ENCODE measurements at regions not wholly inside any gene's neighbourhood (a gene's known extent, or its start where the extent isn't known, plus 50 kb on each side); places are given as distances from the start of the nearest gene placed in this dataset.

GRCh38 chr5:93196986-93197385 lies 384.0 kb downstream of the NR2F1-AS1 start:
- TF ChIP-seq CREB1 (IDR thresholded peaks at IDR 0.05; ENCODE audit: low read depth) (no peak), TAF1 (IDR thresholded peaks at IDR 0.05; ENCODE audit: low read depth) (no peak), FOXM1 (IDR thresholded peaks at IDR 0.05; ENCODE audit: borderline replicate concordance, low read depth) (no peak), EP300 (IDR thresholded peaks at IDR 0.05; ENCODE audit: borderline replicate concordance) (no peak), TCF12 (IDR thresholded peaks at IDR 0.05; ENCODE audit: low read depth) (no peak), YY1 (IDR thresholded peaks at IDR 0.05; ENCODE audit: low read depth) (no peak), CEBPB (IDR thresholded peaks at IDR 0.05) (no peak), RAD21 (IDR thresholded peaks at IDR 0.05; ENCODE audit: low read depth) (no peak), TEAD4 (IDR thresholded peaks at IDR 0.05) (no peak), REST (IDR thresholded peaks at IDR 0.05; ENCODE audit: low read depth) (no peak)
- TF ChIP-seq, protein P1, sequence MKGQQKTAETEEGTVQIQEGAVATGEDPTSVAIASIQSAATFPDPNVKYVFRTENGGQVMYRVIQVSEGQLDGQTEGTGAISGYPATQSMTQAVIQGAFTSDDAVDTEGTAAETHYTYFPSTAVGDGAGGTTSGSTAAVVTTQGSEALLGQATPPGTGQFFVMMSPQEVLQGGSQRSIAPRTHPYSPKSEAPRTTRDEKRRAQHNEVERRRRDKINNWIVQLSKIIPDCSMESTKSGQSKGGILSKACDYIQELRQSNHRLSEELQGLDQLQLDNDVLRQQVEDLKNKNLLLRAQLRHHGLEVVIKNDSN (IDR thresholded peaks at IDR 0.05), result no peak
